ENCODE measurements at regions not wholly inside any gene's neighbourhood (a gene's known extent, or its start where the extent isn't known, plus 50 kb on each side); places are given as distances from the start of the nearest gene placed in this dataset.

GRCh38 chr17:27980043-27980442, 62.4 kb upstream of the NLK start:
- no peak for DNase-seq (ENCODE audit: low spot score)
- Histone ChIP-seq H3K9me3 (ENCODE audit: control insufficient read depth in 4 of 4, low read length in 3 of 4) (no peaks in the 10 kb centered on the region), H3K36me3 (ENCODE audit: control insufficient read depth in 4 of 4, insufficient read depth in 3 of 4, low read depth in 1 of 4, low read length in 3 of 4) (no peaks in the 10 kb centered on the region), H3K27me3 (ENCODE audit: control insufficient read depth in 4 of 4, insufficient read depth in 4 of 4, low read length in 3 of 4) (no peaks in the 10 kb centered on the region), H3K4me1 (ENCODE audit: control insufficient read depth in 4 of 4, insufficient read depth in 4 of 4, low read length in 3 of 4) (no peaks in the 10 kb centered on the region), H3K27ac (ENCODE audit: low read depth in 1 of 2, low read length in 2 of 2) (no peak overlapping the region), H3K9ac (ENCODE audit: low read depth in 1 of 2, low read length in 2 of 2) (no peak overlapping the region), H3K4me3 (ENCODE audit: low read depth in 1 of 3, low read length in 3 of 3) (no peak overlapping the region)
- WGBS = 79% methylated on average over 3 of the region's 3 CpGs
- TF ChIP-seq FOXA1 (IDR thresholded peaks at IDR 0.05) (no peak), NR2F2 (IDR thresholded peaks at IDR 0.05) (no peak), YY1 (IDR thresholded peaks at IDR 0.05) (no peak), REST (IDR thresholded peaks at IDR 0.05) (no peak), TAF1 (conservative IDR thresholded peaks at IDR 0.05) (no peak), HNF4G (IDR thresholded peaks at IDR 0.05) (no peak), GABPA (IDR thresholded peaks at IDR 0.05 in 1 of 2, conservative IDR thresholded peaks at IDR 0.05 in 1 of 2) (no peak), CTCF (IDR thresholded peaks at IDR 0.05; ENCODE audit: low read depth, low read length, missing input control) (no peak), HNF4A (conservative IDR thresholded peaks at IDR 0.05) (no peak), FOXA2 (IDR thresholded peaks at IDR 0.05) (no peak), JUND (IDR thresholded peaks at IDR 0.05) (no peak), RAD21 (IDR thresholded peaks at IDR 0.05) (no peak)
- TF ChIP-seq, protein P1, sequence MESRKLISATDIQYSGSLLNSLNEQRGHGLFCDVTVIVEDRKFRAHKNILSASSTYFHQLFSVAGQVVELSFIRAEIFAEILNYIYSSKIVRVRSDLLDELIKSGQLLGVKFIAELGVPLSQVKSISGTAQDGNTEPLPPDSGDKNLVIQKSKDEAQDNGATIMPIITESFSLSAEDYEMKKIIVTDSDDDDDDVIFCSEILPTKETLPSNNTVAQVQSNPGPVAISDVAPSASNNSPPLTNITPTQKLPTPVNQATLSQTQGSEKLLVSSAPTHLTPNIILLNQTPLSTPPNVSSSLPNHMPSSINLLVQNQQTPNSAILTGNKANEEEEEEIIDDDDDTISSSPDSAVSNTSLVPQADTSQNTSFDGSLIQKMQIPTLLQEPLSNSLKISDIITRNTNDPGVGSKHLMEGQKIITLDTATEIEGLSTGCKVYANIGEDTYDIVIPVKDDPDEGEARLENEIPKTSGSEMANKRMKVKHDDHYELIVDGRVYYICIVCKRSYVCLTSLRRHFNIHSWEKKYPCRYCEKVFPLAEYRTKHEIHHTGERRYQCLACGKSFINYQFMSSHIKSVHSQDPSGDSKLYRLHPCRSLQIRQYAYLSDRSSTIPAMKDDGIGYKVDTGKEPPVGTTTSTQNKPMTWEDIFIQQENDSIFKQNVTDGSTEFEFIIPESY (IDR thresholded peaks at IDR 0.05) = no peak
- TF ChIP-seq, protein P2, sequence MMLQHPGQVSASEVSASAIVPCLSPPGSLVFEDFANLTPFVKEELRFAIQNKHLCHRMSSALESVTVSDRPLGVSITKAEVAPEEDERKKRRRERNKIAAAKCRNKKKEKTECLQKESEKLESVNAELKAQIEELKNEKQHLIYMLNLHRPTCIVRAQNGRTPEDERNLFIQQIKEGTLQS (IDR thresholded peaks at IDR 0.05) = no peak

GRCh38 chr17:27981978-27982377, 60.5 kb upstream of the NLK start:
- Histone ChIP-seq H3K9ac (ENCODE audit: low read depth in 1 of 2, low read length in 2 of 2) (no peak overlapping the region), H3K27me3 (ENCODE audit: control insufficient read depth in 4 of 4, insufficient read depth in 4 of 4, low read length in 3 of 4) (no peaks in the 10 kb centered on the region), H3K27ac (ENCODE audit: low read depth in 1 of 2, low read length in 2 of 2) (no peak overlapping the region), H3K9me3 (ENCODE audit: control insufficient read depth in 4 of 4, low read length in 3 of 4) (no peaks in the 10 kb centered on the region), H3K4me3 (ENCODE audit: low read depth in 1 of 3, low read length in 3 of 3) (no peak overlapping the region), H3K4me1 (ENCODE audit: control insufficient read depth in 4 of 4, insufficient read depth in 4 of 4, low read length in 3 of 4) (no peaks in the 10 kb centered on the region), H3K36me3 (ENCODE audit: control insufficient read depth in 4 of 4, insufficient read depth in 3 of 4, low read depth in 1 of 4, low read length in 3 of 4) (no peaks in the 10 kb centered on the region)
- WGBS = 75% methylated on average over 3 of the region's 3 CpGs
- DNase-seq (ENCODE audit: low spot score) = no peak
- TF ChIP-seq YY1 (IDR thresholded peaks at IDR 0.05) (no peak), TAF1 (conservative IDR thresholded peaks at IDR 0.05) (no peak)
- TF ChIP-seq, protein P2 (IDR thresholded peaks at IDR 0.05) = no peak
